ENCODE measurements at regions not wholly inside any gene's neighbourhood (a gene's known extent, or its start where the extent isn't known, plus 50 kb on each side); places are given as distances from the start of the nearest gene placed in this dataset.

GRCh38 chr2:120935339-120936313, 200.0 kb downstream of the GLI2 start (continued):
- TF ChIP-seq ARID3A (IDR thresholded peaks at IDR 0.05; ENCODE audit: low read depth, low read length) = peak; percentile 86
- peak; percentile 65; the same call in 1 of the 2 replicates for TF ChIP-seq ZNF609 (CRISPR knock-in tag; IDR thresholded peaks at IDR 0.05; ENCODE audit: borderline replicate concordance)
- TF ChIP-seq TCF12 (IDR thresholded peaks at IDR 0.05) = no peak
- TF ChIP-seq TCF12 (CRISPR knock-in tag; IDR thresholded peaks at IDR 0.05) = peak; percentile 38; the same call in 1 of the 2 replicates
- TF ChIP-seq SIX1 (CRISPR knock-in tag; IDR thresholded peaks at IDR 0.05; ENCODE audit: borderline replicate concordance) = peak; percentile 69; the same call in 1 of the 2 replicates
- peak; percentile 70; the same call in 1 of the 2 replicates for TF ChIP-seq HDAC2 (CRISPR knock-in tag; IDR thresholded peaks at IDR 0.05)
- TF ChIP-seq MTA1 (CRISPR knock-in tag; IDR thresholded peaks at IDR 0.05; ENCODE audit: borderline replicate concordance) = peak; percentile 59; the same call in 1 of the 2 replicates
- 0 out of 2 replicates have a peak, but pooled peaks have one; percentile 55 for TF ChIP-seq ZBTB8A (CRISPR knock-in tag; IDR thresholded peaks at IDR 0.05; ENCODE audit: borderline replicate concordance, low read depth)
- TF ChIP-seq ZNF761 (CRISPR knock-in tag; conservative IDR thresholded peaks at IDR 0.05) = 0 out of 2 replicates have a peak, but pooled peaks have one; percentile 56
- peak; percentile 65; the same call in 1 of the 2 replicates for TF ChIP-seq MED1 (CRISPR knock-in tag; IDR thresholded peaks at IDR 0.05)
- 0 out of 2 replicates have a peak, but pooled peaks have one; percentile 43 for TF ChIP-seq ATF7-NPFF (CRISPR knock-in tag; IDR thresholded peaks at IDR 0.05; ENCODE audit: low read depth)
- 0 out of 2 replicates have a peak, but pooled peaks have one; percentile 15 for TF ChIP-seq PPARG (CRISPR knock-in tag; conservative IDR thresholded peaks at IDR 0.05)
- peak; percentile 86 for TF ChIP-seq ZNF281 (CRISPR knock-in tag; IDR thresholded peaks at IDR 0.05; ENCODE audit: borderline replicate concordance)
- TF ChIP-seq ZNF317 (CRISPR knock-in tag; IDR thresholded peaks at IDR 0.05) = peak; percentile 56; the same call in 1 of the 2 replicates
- TF ChIP-seq BRD4 (CRISPR knock-in tag; IDR thresholded peaks at IDR 0.05) = 0 out of 2 replicates have a peak, but pooled peaks have one; percentile 39
- peak; percentile 74; the same call in 1 of the 2 replicates for TF ChIP-seq SOX5 (CRISPR knock-in tag; IDR thresholded peaks at IDR 0.05; ENCODE audit: borderline replicate concordance)
- TF ChIP-seq ZNF580 (CRISPR knock-in tag; IDR thresholded peaks at IDR 0.05; ENCODE audit: borderline replicate concordance, low read depth) = 0 out of 2 replicates have a peak, but pooled peaks have one; percentile 23
- TF ChIP-seq PHF21A (CRISPR knock-in tag; IDR thresholded peaks at IDR 0.05) = peak; percentile 90
- TF ChIP-seq SIX4 (CRISPR knock-in tag; IDR thresholded peaks at IDR 0.05) = peak; percentile 42; the same call in 1 of the 2 replicates

All from HepG2 (cell line).